ENCODE measurements at regions not wholly inside any gene's neighbourhood (a gene's known extent, or its start where the extent isn't known, plus 50 kb on each side); places are given as distances from the start of the nearest gene placed in this dataset.

- DNase-seq (ENCODE audit: low read depth), result no peak
These were observed 433.8 kb downstream of the NAF1 start for GRCh38 chr4:162732876-162733275.

GRCh38 chr4:162727766-162728165, 438.9 kb downstream of the NAF1 start:
- DNase-seq (ENCODE audit: low read depth), result no peak

- DNase-seq (ENCODE audit: low read depth), result no peak
These were observed 439.5 kb downstream of the NAF1 start for GRCh38 chr4:162727232-162727631.

- no peak for DNase-seq (ENCODE audit: low read depth)
These were observed 451.3 kb downstream of the NAF1 start for GRCh38 chr4:162715401-162715800.

GRCh38 chr4:162707962-162708361, 458.7 kb downstream of the NAF1 start:
- no peak for DNase-seq (ENCODE audit: low read depth)

GRCh38 chr4:162706632-162707031, 460.1 kb downstream of the NAF1 start:
- DNase-seq (ENCODE audit: low read depth), result no peak

GRCh38 chr4:162706051-162706450, 460.6 kb downstream of the NAF1 start:
- no peak for DNase-seq (ENCODE audit: low read depth)

- DNase-seq (ENCODE audit: low read depth), result no peak
These were observed 461.4 kb downstream of the NAF1 start for GRCh38 chr4:162705130-162705803.

GRCh38 chr4:162700815-162701361, 465.8 kb downstream of the NAF1 start:
- no peak for DNase-seq (ENCODE audit: low read depth)

- no peak for DNase-seq (ENCODE audit: low read depth)
These were observed 466.3 kb downstream of the NAF1 start for GRCh38 chr4:162700358-162700757.

- DNase-seq (ENCODE audit: low read depth), result no peak
These were observed 467.1 kb downstream of the NAF1 start for GRCh38 chr4:162699629-162700028.

GRCh38 chr4:162685410-162685809, 481.3 kb downstream of the NAF1 start:
- no peak for DNase-seq (ENCODE audit: low read depth)

GRCh38 chr4:162684998-162685397, 481.7 kb downstream of the NAF1 start:
- no peak for DNase-seq (ENCODE audit: low read depth)

GRCh38 chr4:162684371-162684700, 482.4 kb downstream of the NAF1 start:
- DNase-seq (ENCODE audit: low read depth), result no peak

GRCh38 chr4:162683659-162684370, 482.9 kb downstream of the NAF1 start:
- no peak for DNase-seq (ENCODE audit: low read depth)

- DNase-seq (ENCODE audit: low read depth), result no peak
These were observed 484.0 kb downstream of the NAF1 start for GRCh38 chr4:162682651-162683050.

- DNase-seq (ENCODE audit: low read depth), result no peak
These were observed 485.5 kb downstream of the NAF1 start for GRCh38 chr4:162681212-162681611.

GRCh38 chr4:162675661-162676060, 491.0 kb downstream of the NAF1 start:
- DNase-seq (ENCODE audit: low read depth), result no peak

GRCh38 chr4:162661913-162662312, 498.1 kb upstream of the FSTL5 start:
- DNase-seq (ENCODE audit: low read depth), result no peak

- DNase-seq (ENCODE audit: low read depth), result no peak
These were observed 495.9 kb upstream of the FSTL5 start for GRCh38 chr4:162659716-162660115.

GRCh38 chr4:162657966-162658365, 494.2 kb upstream of the FSTL5 start:
- DNase-seq (ENCODE audit: low read depth), result no peak

- no peak for DNase-seq (ENCODE audit: low read depth)
These were observed 486.4 kb upstream of the FSTL5 start for GRCh38 chr4:162650166-162650565.

GRCh38 chr4:162645381-162645780, 481.6 kb upstream of the FSTL5 start:
- no peak for DNase-seq (ENCODE audit: low read depth)

- no peak for DNase-seq (ENCODE audit: low read depth)
These were observed 480.5 kb upstream of the FSTL5 start for GRCh38 chr4:162644346-162644745.
